ENCODE measurements at regions not wholly inside any gene's neighbourhood (a gene's known extent, or its start where the extent isn't known, plus 50 kb on each side); places are given as distances from the start of the nearest gene placed in this dataset.

DNA sequence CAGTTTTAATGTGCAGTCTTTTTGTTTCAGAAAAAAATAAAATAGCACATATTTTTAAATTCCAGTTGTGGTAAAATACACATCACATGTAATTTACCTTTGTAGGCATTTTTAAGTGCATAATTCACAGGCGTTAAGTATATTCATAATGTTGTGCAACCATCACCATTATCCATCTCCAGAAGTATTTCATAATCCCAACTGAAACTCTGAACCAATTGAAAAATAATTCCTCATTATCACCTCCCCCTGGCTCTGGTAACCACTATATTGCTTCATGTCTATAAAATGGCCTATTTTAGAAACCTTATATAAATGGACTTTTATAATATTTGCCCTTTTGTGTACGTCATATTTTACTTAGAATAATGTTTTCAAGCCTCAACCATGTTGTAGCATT, 756.5 kb upstream of the KLHL1 start:
- TF ChIP-seq, protein P1, sequence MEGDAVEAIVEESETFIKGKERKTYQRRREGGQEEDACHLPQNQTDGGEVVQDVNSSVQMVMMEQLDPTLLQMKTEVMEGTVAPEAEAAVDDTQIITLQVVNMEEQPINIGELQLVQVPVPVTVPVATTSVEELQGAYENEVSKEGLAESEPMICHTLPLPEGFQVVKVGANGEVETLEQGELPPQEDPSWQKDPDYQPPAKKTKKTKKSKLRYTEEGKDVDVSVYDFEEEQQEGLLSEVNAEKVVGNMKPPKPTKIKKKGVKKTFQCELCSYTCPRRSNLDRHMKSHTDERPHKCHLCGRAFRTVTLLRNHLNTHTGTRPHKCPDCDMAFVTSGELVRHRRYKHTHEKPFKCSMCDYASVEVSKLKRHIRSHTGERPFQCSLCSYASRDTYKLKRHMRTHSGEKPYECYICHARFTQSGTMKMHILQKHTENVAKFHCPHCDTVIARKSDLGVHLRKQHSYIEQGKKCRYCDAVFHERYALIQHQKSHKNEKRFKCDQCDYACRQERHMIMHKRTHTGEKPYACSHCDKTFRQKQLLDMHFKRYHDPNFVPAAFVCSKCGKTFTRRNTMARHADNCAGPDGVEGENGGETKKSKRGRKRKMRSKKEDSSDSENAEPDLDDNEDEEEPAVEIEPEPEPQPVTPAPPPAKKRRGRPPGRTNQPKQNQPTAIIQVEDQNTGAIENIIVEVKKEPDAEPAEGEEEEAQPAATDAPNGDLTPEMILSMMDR (IDR thresholded peaks at IDR 0.05), result no peak
- TF ChIP-seq POLR2A (IDR thresholded peaks at IDR 0.05), result no peak
